Endothelial cell of umbilical vein (primary cell): ENCODE measurements at regions not wholly inside any gene's neighbourhood (a gene's known extent, or its start where the extent isn't known, plus 50 kb on each side); places are given as distances from the start of the nearest gene placed in this dataset.

Source experiments
- JUN ChIP-seq: IDR thresholded peaks from 2 replicates; pipeline ENCODE4 v1.6.1; 2011; ENCODE audit warnings: borderline replicate concordance, low read depth; ENCODE audit not compliant: insufficient read length, insufficient read depth
- POLR2A ChIP-seq: IDR thresholded peaks from 2 replicates; pipeline ENCODE4 v1.6.1; 2012; ENCODE audit warnings: low read depth, mild to moderate bottlenecking, control low read depth, low read length
- POLR2AphosphoS5 ChIP-seq: IDR thresholded peaks from 2 replicates; pipeline ENCODE4 v1.6.1; 2012; ENCODE audit warnings: low read depth, mild to moderate bottlenecking, control low read depth, low read length, moderate library complexity; ENCODE audit not compliant: insufficient read depth
- TF ChIP-seq, protein P1 (sequence below), 2 donors: IDR thresholded peaks; 1 replicate in 1 of 2; 2 replicates in 1 of 2; pipeline ENCODE4 v1.5.1; 2011; ENCODE audit warnings: low read length in 2 of 2, mild to moderate bottlenecking in 2 of 2, moderate library complexity in 2 of 2, control low read depth in 1 of 2, inconsistent platforms in 1 of 2, low read depth in 1 of 2; ENCODE audit not compliant: insufficient read depth in 1 of 2; ENCODE audit errors: extremely low read depth in 1 of 2

DNA sequence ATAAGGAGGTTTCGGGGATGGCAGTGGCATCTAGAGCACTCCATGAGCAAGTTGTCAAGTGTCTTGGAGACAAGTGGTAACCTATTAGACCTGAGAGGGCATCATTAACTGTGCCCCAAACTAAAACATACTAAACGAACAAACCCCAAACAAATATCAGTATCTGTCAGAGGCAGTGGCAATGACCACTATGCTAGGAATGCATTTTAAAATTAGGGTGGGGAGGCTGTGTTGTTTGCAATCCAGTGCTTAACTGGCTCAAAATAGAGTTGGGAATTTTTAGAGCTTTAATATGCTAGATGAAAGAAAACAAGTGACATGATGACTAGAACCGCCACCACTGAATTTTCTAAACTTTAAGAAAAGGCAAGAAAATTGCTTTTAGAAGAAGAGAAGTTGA, 51.8 kb upstream of the TPRG1 start:
- TF ChIP-seq, protein P1, sequence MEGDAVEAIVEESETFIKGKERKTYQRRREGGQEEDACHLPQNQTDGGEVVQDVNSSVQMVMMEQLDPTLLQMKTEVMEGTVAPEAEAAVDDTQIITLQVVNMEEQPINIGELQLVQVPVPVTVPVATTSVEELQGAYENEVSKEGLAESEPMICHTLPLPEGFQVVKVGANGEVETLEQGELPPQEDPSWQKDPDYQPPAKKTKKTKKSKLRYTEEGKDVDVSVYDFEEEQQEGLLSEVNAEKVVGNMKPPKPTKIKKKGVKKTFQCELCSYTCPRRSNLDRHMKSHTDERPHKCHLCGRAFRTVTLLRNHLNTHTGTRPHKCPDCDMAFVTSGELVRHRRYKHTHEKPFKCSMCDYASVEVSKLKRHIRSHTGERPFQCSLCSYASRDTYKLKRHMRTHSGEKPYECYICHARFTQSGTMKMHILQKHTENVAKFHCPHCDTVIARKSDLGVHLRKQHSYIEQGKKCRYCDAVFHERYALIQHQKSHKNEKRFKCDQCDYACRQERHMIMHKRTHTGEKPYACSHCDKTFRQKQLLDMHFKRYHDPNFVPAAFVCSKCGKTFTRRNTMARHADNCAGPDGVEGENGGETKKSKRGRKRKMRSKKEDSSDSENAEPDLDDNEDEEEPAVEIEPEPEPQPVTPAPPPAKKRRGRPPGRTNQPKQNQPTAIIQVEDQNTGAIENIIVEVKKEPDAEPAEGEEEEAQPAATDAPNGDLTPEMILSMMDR (IDR thresholded peaks at IDR 0.05; ENCODE audit: extremely low read depth in 1 of 2, insufficient read depth in 1 of 2, low read depth in 1 of 2, low read length in 2 of 2) = no peak
- TF ChIP-seq POLR2AphosphoS5 (no peak), JUN (no peak), POLR2A (no peak)
